ENCODE measurements at regions not wholly inside any gene's neighbourhood (a gene's known extent, or its start where the extent isn't known, plus 50 kb on each side); places are given as distances from the start of the nearest gene placed in this dataset.

- DNase-seq = no peak
These were observed 50.3 kb upstream of the HMHB1 start for GRCh38 chr5:143761663-143762062.

GRCh38 chr5:143760755-143761154 is 51.2 kb upstream of the HMHB1 start:
- DNase-seq = no peak

GRCh38 chr5:143760131-143760505 is 51.8 kb upstream of the HMHB1 start:
- DNase-seq = no peak

- DNase-seq = no peak
These were observed 52.4 kb upstream of the HMHB1 start for GRCh38 chr5:143759396-143760130.

GRCh38 chr5:143758750-143759149 is 53.2 kb upstream of the HMHB1 start:
- no peak for DNase-seq

GRCh38 chr5:143758015-143758414 is 53.9 kb upstream of the HMHB1 start:
- no peak for DNase-seq

GRCh38 chr5:143757116-143757515 is 54.8 kb upstream of the HMHB1 start:
- DNase-seq = no peak

- no peak for DNase-seq
These were observed 56.0 kb upstream of the HMHB1 start for GRCh38 chr5:143755966-143756365.

GRCh38 chr5:143752165-143752850 is 59.7 kb upstream of the HMHB1 start:
- no peak for DNase-seq

- no peak for DNase-seq
These were observed 60.6 kb upstream of the HMHB1 start for GRCh38 chr5:143751342-143751741.

- DNase-seq = no peak
These were observed 62.3 kb upstream of the HMHB1 start for GRCh38 chr5:143749581-143750205.

- DNase-seq = no peak
These were observed 63.4 kb upstream of the HMHB1 start for GRCh38 chr5:143748516-143748915.

- no peak for DNase-seq
These were observed 69.0 kb upstream of the HMHB1 start for GRCh38 chr5:143742951-143743350.

GRCh38 chr5:143741421-143741820 is 70.5 kb upstream of the HMHB1 start:
- no peak for DNase-seq

GRCh38 chr5:143740956-143741355 is 71.0 kb upstream of the HMHB1 start:
- DNase-seq = no peak

GRCh38 chr5:143739746-143740145 is 72.2 kb upstream of the HMHB1 start:
- DNase-seq = no peak

GRCh38 chr5:143738417-143739401 is 73.3 kb upstream of the HMHB1 start:
- DNase-seq = no peak

GRCh38 chr5:143737062-143737461 is 74.9 kb upstream of the HMHB1 start:
- no peak for DNase-seq

GRCh38 chr5:143734456-143734780 is 77.5 kb upstream of the HMHB1 start:
- no peak for DNase-seq

GRCh38 chr5:143733665-143734455 is 78.1 kb upstream of the HMHB1 start:
- no peak for DNase-seq

- DNase-seq = no peak
These were observed 79.6 kb upstream of the HMHB1 start for GRCh38 chr5:143732402-143732801.

GRCh38 chr5:143730112-143730801 is 81.7 kb upstream of the HMHB1 start:
- no peak for DNase-seq
